ENCODE measurements at regions not wholly inside any gene's neighbourhood (a gene's known extent, or its start where the extent isn't known, plus 50 kb on each side); places are given as distances from the start of the nearest gene placed in this dataset.

DNA sequence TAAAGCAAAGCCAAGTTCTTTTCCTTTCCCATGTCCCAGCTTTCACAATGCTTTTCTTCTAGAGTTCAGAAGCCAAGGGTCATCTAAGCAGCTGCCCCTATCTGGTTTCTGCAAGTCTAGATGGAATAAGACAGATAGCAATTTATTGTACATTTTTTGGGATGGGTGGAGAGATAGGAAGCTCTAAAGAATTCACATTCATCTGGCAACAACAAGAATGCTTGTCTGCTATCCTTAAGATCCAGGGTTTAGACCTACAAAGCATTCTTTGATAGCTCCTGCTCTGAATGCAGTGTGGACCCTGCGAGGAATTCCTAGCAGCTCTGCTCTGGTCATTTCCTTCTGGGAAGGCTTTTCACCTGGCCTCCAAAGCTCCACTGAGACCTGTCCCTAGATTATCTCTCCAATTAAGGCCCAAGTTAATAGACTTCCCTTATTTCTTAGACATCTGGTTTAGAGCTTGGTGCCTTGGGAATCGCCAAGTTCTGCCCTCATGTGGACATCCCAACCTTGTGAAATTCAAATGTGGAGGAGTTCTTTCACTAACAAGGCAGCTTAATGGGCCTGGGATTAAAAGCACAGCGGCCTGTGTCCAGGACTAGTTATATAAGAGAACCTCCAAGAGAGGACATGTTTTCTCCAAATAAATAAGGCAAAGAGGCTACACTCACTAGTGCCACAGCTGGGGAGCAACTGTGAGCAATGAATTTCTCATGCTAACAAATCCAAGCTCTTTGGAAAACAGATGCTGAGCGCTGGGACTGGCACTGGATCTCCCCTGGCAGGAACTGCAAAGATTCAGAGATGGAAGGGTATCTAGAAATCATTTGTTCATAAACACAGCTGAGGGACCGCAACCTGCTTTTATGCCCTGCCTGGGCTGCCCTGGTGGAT, 384.5 kb upstream of the DDHD1 start:
- DNase-seq, result no peak

DNA sequence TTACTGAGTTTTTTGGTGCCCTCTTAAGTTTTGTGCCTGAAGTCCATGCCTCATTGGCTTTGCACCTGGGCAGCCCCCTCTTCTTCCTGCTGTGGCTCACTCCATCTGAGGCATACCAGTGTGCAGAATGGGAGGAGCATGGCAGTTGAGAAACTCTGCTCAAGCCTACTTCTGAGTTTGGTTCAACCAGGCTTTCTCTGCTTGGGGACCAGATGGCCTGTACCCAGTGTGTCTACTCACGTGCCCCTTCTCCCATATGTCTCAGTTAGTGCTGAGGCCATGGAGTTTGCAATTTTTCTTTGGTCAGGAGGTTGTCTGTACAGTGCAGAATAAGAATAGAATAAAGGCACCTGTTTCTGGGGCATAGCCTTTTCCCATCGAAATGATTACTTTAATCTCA, 383.3 kb upstream of the DDHD1 start:
- no peak for DNase-seq

DNA sequence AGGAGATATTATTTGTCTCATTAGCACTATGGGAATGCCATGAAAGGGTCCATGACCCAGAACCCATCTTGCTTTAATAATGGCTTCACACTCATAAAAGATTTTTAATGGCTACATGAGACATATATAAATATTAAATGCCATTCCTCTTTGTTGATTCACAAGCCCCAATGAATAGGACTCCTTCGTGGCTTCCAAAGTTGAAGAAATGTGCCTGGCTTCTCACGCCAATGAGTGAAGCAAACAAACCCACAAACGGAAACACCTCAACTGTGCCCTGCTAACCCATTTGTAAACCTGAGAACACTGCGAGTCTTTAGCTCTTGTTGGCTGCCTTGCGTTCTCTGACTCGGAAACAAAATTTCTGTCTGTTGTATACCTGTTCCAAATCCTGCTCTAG, 381.7 kb upstream of the DDHD1 start:
- DNase-seq, result no peak

DNA sequence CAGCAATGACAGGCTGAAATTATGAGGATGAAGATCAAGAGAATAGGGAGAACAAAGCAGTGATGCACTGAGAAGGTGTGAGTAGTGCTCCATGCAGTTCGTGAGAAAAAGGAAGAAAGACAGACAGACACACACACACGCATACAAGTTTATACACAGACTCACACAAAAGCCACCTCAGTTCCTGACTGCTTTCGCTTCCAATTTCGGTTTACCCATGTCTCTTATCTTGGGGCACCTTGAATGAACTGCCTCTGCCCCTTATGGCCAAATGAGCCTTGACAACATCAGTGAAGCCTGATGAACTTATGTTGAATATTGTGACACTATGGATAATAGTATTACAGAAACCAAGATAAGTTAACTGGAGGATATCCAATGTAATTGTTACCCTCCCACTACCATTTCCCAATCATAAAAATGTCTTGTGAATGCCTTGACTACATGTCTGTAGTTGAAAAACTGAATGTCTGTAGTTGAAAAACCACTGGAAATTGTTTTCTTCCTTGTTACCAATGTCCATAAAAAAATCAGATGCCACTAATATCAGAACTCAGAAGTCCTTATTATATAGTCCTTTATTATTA, 380.4 kb upstream of the DDHD1 start:
- DNase-seq, result no peak

DNA sequence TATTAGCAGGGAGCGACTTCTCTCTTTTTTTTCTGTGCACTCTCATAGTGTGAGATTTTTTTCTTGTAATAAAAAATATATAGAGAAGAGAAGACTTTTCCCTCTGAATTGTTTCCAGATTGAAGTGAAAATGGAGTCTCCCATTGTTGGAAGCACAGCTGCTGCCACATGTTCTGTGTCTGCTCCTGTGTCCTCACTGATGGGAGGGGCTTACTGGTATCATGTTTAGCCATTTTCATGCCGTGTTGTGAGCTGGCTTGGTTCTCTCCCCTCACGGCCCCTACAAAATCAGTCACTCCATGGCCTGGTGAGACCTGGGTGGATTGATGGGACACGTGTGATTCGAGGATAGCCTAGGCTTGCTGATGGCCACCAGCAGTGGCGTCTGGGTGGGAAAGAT, 379.7 kb upstream of the DDHD1 start:
- no peak for DNase-seq

DNA sequence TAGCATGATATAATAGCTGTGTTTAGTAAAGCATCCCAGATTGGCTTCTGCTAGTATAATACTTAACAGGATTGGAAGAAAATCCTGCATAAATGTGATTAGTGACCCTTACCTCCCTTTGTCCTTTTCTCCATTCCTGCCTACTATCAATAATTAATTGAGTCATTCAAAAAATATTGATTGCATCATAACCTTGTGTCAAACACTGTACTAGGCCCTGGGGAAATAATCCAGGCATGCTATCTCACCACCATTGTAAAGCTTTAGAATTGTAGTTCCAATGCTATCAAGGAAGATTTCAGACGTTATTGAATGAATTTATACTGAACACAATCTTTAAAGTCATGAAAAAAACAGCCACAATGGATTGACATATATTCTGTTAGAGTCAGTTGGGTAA, 378.6 kb upstream of the DDHD1 start:
- no peak for DNase-seq

DNA sequence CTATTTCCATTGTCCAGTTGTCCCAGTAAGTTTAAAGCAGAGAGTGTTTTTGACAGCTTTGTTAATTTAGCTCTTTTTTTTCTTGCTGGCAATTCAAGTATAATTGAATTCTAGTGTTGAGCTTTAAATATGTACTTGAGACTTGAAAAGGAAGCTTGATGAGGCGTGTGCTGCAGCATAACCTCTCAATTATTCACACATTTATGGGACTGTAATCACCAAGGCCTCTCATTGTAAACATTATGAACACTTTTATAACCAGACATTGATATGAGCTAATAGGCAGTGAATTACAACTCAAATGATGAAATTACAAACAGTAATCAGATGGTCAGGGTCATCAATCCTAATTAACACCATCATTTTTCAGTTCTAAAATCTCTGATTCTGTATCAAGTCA, 378.0 kb upstream of the DDHD1 start:
- no peak for DNase-seq

DNA sequence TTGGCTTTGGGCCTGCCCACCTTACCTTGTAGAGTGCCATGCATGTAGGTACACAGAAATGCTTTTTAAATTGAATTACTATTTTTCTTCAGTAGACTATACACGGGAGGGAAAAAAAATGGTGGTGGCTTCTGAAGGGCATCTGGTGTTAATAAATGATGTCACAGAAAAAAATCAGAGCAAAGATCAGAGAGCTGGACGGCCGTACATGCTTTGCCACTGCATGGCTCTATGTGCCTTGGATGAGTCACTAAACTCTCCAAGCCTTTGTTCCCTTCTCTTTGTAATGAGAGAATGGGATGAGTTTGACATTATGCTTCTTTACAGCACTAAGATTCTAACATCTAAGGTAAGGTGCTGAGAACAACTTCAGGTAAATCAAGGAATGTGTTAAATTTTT, 376.4 kb upstream of the DDHD1 start:
- no peak for DNase-seq

DNA sequence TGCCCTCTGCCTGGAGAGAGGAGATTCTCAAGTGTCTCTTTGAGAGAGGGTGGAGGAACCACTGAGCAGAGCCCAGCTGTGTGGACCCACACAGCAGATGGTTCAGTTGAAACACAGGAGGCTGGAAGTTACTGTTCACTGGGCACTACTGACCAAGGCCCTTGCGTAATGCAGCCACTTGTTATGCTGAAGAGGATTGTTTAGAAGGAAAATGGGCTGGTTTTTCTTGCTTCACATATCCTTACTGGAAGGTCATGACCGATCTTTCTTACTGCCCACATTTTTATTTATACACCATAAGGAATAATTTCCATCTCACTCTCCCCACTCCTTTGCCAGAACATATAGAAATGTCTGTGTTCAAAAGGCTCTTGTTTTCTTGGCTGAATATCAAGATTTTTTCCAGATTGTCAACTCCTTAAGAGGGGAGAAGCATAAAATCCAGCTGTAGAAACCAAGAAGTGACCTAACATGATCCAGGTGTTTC, 375.1 kb upstream of the DDHD1 start:
- DNase-seq, result no peak

DNA sequence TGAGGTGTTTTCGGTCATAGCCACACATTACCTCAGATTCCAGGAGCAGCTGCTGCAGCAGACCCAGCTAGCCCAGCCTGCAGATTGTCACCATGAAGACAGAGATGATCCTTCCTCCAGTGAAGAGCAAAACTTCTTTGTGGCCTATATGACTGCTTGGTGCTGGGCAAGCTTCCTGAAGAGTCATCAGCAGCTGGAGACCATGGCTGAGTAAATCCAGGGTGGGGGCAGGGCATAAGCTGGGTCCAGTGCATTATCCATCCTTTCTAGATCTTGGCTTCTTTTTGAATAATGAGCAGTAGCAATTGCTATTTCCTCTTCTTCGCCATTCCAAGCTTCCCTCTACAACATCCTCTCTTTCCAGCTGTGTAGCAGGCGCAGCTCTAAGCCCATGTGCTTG, 373.1 kb upstream of the DDHD1 start:
- no peak for DNase-seq

DNA sequence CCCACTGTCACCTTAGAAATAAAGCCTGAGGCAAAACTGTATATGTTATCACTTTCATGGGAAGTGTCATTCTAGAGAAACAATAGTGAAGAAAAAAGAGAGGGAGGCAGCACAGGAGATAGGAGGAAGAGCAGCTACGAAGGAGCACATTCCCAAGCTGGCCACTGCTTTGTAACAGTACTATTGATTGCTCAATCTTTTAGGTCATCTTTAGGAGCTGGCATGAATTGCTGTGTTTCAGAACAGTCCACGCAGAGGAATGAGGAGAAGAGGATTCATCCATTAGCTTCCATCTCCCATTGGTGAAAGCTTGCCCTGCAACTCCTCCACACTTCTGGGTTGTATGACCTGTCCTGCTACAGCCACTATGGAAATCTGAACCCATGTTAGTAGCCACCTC, 372.5 kb upstream of the DDHD1 start:
- no peak for DNase-seq

DNA sequence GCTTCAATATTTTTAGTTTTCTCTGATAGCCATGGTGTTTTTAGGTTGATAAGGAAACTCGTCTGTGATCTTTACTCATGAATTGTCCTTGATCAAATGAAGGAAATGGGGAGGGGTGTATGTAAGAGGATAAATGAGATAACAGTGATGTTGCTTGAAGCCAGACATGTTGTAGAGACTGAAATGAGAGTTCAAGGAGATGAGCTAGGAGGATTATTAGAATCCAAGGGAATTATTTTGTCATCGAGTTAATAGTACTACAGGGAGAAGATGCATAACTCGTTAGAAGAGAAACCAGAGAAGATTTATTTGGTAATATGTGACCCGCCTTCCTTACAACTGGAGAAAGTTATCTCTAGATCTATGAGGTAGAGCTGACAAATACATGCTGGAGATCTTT, 371.3 kb upstream of the DDHD1 start:
- no peak for DNase-seq

DNA sequence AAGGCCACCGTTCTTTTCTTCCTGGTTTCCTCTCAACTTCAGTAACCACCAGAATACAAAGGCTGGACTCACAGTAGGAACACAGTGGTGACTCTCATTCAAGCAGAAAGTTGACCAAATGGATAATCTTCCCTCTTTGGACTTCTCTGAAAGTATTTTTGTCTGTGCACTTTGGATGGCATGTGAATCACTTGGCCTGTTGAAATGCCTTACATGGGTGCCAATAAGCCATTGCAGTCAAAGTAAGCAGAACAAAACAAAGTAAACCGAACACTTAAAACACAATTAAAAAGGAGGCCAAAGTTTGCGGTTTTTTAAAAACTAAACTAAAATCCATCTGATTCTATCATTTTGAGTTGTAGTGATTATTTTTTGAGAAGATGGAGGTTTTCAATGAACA, 370.1 kb upstream of the DDHD1 start:
- DNase-seq, result no peak

DNA sequence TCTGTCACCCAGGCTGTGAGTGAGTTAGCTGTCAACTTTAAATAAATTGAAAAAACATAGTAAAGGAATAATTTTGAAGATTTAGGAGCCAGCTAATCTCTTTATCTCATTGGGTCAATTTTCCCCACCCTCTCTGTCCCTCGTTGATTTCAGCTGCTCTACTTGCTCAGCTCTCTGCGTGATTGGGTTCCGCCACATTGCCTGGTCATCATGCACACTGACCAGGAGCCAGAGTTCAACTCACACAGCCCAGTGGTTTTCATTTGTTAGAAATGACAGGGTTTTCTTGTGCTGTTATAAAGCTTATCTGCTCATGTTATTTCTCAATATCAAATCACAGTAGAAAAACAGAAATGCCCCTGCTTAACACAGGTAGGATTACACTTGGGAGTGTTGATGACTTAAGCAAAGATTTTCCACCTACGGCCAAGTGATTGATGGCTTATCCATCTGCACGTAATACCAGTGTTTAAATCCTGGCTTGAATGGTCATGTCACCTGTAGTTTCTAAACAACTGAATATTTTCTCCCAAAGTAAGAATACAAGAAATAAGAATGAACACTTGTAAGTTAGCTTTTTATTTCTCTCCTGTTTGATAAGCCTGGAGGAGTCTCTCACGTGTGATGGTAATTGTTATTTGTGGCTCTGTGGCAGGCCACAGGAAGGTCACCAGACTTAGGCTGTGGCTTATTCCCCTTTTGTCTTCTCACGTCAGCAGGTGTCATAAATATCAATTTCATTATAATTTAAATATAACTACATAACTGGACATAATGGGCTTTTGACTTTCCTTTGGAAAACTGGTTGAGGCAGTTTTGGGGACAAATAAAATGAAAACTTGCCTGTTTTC, 367.2 kb upstream of the DDHD1 start:
- DNase-seq, result no peak

DNA sequence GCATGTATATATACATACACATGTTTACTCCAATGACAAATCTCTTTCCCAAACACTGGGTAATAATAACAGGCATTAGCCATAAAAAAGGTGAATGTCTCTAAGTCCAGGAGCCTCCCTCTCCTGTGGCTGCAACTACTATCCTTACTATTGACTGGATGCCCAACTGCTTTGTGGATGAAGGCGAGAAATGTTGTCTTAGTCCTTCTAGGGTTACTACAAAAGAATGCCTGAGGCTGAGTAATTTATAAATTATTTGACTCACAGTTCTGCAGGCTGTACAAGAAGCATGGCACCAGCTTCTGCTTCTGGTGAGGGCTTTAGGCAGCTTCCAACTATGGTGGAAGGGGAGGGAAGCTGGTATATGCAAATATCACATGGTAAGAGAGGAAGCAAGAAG, 366.0 kb upstream of the DDHD1 start:
- DNase-seq, result no peak

DNA sequence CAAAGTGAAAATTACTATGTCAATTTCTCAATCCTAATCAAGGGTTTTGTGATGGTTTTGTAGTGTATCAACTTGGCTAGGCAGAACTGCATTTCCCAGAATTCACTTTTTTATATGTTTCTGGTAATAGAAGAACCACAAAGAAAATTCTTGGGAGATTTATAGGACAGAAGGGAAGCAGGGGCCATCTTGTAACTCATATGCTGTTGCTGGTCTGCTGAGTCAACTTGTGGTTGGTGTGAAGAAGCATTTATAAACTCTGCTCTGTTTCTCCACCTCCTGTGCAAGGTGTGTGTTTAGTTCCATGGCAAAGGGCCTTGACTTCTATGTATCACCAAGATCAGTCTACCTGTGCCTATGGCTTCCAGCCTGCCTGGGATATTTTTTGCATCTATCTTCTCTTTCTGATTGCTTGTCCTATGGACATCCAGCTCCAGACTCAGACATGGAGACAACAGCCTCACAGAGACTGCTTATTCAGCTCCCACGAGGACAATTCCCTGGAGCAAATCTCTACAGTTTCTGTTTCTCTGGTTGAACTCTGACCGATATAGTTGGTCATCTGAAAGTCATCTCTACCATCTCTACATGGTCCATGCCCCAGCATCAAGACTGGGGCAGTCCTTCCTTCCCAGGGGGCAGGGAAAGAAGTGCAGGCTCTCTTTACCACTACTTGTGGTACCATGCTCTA, 364.3 kb upstream of the DDHD1 start:
- DNase-seq, result no peak

DNA sequence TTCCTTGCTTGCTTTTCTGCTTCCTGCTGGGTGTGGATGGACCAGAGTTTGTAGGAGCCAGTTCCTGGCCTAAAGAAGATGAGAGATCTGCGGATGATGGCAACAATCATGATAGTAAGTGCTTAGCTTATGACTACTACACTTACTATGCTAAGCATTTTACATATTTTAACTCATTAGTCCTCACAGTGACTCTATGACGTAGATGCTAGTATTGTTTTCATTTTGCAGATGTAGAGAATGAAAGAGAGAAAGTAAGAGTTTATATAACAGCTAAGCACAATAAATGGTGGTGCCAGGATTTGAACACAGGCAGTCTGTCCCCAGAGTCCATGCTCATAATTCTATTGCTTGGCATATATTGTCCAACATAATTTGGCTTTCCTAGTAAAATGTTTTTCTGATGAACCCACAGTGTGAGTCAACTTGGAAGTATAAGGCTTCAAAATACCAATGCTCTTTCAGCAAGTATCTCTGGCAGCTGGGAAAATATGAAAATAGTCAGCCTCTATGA, 363.2 kb upstream of the DDHD1 start:
- no peak for DNase-seq

DNA sequence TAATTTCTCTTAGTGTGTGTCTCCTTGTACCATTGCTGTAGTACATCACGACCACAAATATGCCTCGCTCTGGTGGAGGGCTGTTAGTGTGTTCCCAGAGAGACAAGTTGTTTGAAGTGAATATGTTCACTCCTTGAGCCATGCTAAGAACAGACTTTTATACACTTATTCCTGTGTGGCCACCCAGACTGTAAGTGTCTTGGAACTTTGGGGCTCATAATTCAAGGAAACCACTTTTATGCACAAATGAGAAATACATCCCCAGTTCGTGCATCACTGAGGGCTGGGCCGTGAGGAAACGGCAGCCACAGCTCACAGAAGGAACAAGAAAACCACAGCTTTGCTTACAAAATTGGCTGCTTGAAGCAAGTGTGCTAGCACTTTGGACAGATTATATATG, 362.2 kb upstream of the DDHD1 start:
- no peak for DNase-seq

DNA sequence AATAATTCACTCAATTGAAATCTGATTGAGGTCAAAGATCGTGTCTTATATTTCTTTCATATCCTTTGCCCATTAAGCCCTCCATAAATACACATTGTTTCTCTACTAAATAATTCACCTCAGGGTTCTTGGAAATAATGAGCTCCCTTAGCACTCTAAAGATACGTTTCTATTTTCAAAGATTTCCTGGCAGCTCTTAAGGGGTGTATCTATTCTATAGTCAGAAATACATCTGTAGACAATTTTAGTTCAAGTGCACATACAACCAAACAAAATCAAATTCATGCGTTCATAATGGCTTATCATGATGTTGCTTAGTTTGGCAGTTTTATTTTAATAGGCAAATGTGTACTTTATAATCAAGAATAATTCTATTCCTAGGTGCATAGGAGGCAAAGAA, 361.1 kb upstream of the DDHD1 start:
- no peak for DNase-seq

DNA sequence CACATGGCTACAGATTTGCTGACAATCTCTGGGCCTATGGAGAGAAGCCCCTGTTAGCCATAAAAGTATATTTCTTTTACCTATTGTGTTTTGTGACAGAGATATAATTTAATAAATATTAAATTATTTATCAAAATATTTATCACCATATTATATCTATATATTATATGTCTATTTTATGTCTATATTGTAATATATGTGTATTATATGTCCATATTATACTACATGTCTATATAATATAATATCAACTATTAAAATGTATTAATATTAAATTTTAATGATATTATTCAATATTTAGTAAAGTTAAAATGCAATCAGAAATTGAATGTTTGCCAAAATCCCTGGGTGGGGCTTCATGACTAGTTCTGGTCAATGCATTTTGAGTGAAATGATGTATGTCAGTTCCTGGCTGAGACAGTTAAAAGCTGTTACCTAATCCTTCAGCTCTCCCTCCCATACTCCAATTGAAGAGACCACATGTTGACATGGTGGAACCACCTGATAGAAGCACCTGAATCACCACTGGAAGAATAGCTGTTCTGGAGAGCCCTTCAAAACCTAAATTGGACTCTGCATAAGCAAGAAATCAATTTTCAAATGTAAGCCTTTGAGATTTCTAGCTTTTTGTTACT, 357.3 kb upstream of the DDHD1 start:
- no peak for DNase-seq

DNA sequence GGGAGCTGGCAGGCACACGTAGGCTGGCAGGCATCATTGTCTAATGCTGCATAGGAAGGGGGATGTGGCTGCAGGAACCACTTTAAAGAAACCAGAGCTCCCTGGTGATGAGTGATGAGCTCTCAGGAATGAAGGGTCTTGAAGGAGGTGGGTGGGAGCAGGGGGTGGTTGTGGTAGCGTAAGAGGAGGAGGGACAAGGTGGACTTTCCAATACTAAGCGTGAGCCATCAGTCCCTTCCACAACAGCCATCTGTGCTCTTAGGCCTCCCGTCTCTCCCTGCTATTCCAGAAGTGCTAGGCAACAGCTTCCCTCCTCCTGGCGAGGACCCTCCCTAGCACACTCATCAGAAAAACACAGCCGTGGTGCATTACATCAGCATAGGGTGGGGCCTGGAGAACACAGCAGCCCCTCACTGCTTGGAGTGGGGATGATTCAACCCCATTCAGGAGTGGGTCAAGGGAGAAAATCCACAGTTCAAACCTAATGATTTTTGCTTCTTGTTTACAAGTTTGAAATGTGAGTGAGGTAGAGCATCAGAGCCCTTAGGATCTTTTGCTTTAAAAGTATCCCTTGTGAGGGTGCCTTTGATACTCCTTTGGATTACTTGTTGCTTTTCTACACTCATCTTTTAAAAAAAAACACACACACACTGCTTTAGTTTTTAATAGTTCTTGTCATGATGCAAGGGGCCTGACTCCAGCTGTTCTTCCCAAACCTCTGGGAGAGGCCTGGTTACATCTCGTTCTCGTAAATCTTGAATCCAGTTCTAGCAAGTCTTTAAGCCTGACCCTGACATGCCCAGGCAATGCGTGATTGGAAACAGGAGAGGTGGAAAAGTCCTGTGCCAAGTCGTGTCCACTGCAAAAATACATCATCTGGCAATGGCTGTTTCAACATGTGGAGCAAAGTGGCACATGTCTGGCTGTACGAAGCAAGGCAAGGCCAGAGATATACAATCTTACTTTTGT, 356.4 kb upstream of the DDHD1 start:
- no peak for DNase-seq
